HepG2 (cell line): ENCODE measurements at regions not wholly inside any gene's neighbourhood (a gene's known extent, or its start where the extent isn't known, plus 50 kb on each side); places are given as distances from the start of the nearest gene placed in this dataset.

Source experiments
- ARNTL ChIP-seq: sonication (generic); formaldehyde crosslinking; IDR thresholded peaks from 2 replicates; pipeline ENCODE4 v1.4.0; 2020; ENCODE audit warnings: mild to moderate bottlenecking, missing genetic modification reagents
- EHMT2 ChIP-seq: fragments of 200-600 bp; sonication (generic); IDR thresholded peaks from 2 replicates; pipeline ENCODE4 v1.7.0; 2017; ENCODE audit warnings: antibody characterized with exemption, low read depth, low read length, borderline replicate concordance
- GTF2F1 ChIP-seq: fragments of 150-350 bp; IDR thresholded peaks from 2 replicates; pipeline ENCODE4 v1.6.1; 2014; ENCODE audit warnings: low read length
- MIER3 ChIP-seq: IDR thresholded peaks from 2 replicates; pipeline ENCODE4 v1.6.1; 2016; ENCODE audit warnings: missing compliant biosample characterization, borderline replicate concordance
- NFE2L1 ChIP-seq: sonication (generic); formaldehyde crosslinking; IDR thresholded peaks from 2 replicates; pipeline ENCODE4 v1.4.0; 2020; ENCODE audit warnings: missing genetic modification reagents, mild to moderate bottlenecking, borderline replicate concordance
- NRL ChIP-seq: sonication (generic); formaldehyde crosslinking; IDR thresholded peaks from 2 replicates; pipeline ENCODE4 v1.5.0; 2020; ENCODE audit warnings: missing genetic modification reagents, mild to moderate bottlenecking, moderate library complexity, borderline replicate concordance
- TCF7L2 ChIP-seq: IDR thresholded peaks from 2 replicates; pipeline ENCODE4 v1.6.1; 2011; ENCODE audit warnings: mild to moderate bottlenecking, low read depth, low read length, moderate library complexity
- TOPORS ChIP-seq: sonication (generic); formaldehyde crosslinking; IDR thresholded peaks from 2 replicates; pipeline ENCODE4 v1.8.0; 2023; ENCODE audit warnings: mild to moderate bottlenecking, missing genetic modification reagents
- ZNF44 ChIP-seq: sonication (generic); formaldehyde crosslinking; IDR thresholded peaks from 2 replicates; pipeline ENCODE4 v1.5.1; 2020; ENCODE audit warnings: mild to moderate bottlenecking, missing genetic modification reagents
- ZSCAN29 ChIP-seq: sonication (generic); formaldehyde crosslinking; conservative IDR thresholded peaks from 2 replicates; pipeline ENCODE4 v1.4.0; 2020; ENCODE audit warnings: mild to moderate bottlenecking, missing genetic modification reagents
- TF ChIP-seq, protein P1 (sequence below): sonication (generic); formaldehyde crosslinking; IDR thresholded peaks from 2 replicates; pipeline ENCODE4 v1.5.0; 2020; ENCODE audit warnings: mild to moderate bottlenecking, missing genetic modification reagents
- TF ChIP-seq, protein P2 (sequence below): sonication (generic); formaldehyde crosslinking; IDR thresholded peaks from 2 replicates; pipeline ENCODE4 v1.8.1; 2023; ENCODE audit warnings: missing genetic modification reagents, inconsistent platforms, borderline replicate concordance
- TF ChIP-seq, protein P3 (sequence below): sonication (generic); formaldehyde crosslinking; IDR thresholded peaks from 2 replicates; pipeline ENCODE4 v1.8.0; 2022; ENCODE audit warnings: missing genetic modification reagents, low read depth, mild to moderate bottlenecking, borderline replicate concordance
- TF ChIP-seq, protein P4 (sequence below): sonication (generic); formaldehyde crosslinking; IDR thresholded peaks from 2 replicates; pipeline ENCODE4 v1.4.0; 2020; ENCODE audit warnings: mild to moderate bottlenecking, low read depth, missing genetic modification reagents
- TF ChIP-seq, protein P5 (sequence below): sonication (generic); formaldehyde crosslinking; IDR thresholded peaks from 2 replicates; pipeline ENCODE4 v1.4.0; 2020; ENCODE audit warnings: missing genetic modification reagents, borderline replicate concordance
- TF ChIP-seq, protein P6 (sequence below): sonication (generic); formaldehyde crosslinking; IDR thresholded peaks from 2 replicates; pipeline ENCODE4 v1.5.1; 2020; ENCODE audit warnings: mild to moderate bottlenecking, moderate library complexity, missing genetic modification reagents

DNA sequence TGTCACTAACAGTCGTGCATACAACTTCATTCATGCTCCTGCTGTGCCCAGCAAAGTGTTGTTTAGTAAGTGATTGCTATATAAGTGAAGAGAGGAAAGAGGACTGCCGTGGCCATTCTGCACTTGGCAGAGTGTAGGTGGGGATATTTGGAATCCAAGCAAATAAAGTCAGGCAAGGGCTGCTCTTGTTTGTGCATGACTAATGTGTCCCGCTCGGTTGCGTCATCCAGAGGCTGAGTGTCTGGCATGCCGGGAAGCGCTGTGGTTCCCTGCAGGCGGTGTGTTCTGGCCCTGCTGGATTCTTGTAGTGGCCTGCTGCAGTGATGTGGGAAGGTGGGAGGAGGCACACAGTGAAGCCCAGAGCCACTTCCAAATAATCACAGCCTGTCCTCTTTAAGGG, 136.9 kb upstream of the ANKH start (continued):
- TF ChIP-seq, protein P1, sequence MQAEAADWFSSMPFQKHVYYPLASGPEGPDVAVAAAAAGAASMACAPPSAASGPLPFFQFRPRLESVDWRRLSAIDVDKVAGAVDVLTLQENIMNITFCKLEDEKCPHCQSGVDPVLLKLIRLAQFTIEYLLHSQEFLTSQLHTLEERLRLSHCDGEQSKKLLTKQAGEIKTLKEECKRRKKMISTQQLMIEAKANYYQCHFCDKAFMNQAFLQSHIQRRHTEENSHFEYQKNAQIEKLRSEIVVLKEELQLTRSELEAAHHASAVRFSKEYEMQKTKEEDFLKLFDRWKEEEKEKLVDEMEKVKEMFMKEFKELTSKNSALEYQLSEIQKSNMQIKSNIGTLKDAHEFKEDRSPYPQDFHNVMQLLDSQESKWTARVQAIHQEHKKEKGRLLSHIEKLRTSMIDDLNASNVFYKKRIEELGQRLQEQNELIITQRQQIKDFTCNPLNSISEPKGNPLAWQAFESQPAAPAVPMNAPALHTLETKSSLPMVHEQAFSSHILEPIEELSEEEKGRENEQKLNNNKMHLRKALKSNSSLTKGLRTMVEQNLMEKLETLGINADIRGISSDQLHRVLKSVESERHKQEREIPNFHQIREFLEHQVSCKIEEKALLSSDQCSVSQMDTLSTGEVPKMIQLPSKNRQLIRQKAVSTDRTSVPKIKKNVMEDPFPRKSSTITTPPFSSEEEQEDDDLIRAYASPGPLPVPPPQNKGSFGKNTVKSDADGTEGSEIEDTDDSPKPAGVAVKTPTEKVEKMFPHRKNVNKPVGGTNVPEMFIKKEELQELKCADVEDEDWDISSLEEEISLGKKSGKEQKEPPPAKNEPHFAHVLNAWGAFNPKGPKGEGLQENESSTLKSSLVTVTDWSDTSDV (CRISPR knock-in tag) = no peak
- TF ChIP-seq, protein P2, sequence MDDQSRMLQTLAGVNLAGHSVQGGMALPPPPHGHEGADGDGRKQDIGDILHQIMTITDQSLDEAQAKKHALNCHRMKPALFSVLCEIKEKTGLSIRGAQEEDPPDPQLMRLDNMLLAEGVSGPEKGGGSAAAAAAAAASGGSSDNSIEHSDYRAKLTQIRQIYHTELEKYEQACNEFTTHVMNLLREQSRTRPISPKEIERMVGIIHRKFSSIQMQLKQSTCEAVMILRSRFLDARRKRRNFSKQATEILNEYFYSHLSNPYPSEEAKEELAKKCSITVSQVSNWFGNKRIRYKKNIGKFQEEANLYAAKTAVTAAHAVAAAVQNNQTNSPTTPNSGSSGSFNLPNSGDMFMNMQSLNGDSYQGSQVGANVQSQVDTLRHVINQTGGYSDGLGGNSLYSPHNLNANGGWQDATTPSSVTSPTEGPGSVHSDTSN = no peak
- no peak for TF ChIP-seq TCF7L2
- TF ChIP-seq ZSCAN29 (CRISPR knock-in tag) = no peak
- TF ChIP-seq, protein P3, sequence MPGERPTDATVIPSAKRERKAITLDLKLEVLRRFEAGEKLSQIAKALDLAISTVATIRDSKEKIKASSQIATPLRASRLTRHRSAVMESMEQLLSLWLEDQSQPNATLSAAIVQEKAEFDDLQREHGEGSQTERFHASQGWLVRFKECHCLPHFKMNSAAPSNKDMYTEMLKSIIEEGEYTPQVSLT (CRISPR knock-in tag) = no peak
- TF ChIP-seq, protein P4, sequence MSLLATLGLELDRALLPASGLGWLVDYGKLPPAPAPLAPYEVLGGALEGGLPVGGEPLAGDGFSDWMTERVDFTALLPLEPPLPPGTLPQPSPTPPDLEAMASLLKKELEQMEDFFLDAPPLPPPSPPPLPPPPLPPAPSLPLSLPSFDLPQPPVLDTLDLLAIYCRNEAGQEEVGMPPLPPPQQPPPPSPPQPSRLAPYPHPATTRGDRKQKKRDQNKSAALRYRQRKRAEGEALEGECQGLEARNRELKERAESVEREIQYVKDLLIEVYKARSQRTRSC = no peak
- TF ChIP-seq, protein P5, sequence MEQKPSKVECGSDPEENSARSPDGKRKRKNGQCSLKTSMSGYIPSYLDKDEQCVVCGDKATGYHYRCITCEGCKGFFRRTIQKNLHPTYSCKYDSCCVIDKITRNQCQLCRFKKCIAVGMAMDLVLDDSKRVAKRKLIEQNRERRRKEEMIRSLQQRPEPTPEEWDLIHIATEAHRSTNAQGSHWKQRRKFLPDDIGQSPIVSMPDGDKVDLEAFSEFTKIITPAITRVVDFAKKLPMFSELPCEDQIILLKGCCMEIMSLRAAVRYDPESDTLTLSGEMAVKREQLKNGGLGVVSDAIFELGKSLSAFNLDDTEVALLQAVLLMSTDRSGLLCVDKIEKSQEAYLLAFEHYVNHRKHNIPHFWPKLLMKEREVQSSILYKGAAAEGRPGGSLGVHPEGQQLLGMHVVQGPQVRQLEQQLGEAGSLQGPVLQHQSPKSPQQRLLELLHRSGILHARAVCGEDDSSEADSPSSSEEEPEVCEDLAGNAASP (CRISPR knock-in tag) = peak; percentile 89; the same call in 1 of the 2 replicates
- TF ChIP-seq NFE2L1 (CRISPR knock-in tag) = no peak
- TF ChIP-seq, protein P6, sequence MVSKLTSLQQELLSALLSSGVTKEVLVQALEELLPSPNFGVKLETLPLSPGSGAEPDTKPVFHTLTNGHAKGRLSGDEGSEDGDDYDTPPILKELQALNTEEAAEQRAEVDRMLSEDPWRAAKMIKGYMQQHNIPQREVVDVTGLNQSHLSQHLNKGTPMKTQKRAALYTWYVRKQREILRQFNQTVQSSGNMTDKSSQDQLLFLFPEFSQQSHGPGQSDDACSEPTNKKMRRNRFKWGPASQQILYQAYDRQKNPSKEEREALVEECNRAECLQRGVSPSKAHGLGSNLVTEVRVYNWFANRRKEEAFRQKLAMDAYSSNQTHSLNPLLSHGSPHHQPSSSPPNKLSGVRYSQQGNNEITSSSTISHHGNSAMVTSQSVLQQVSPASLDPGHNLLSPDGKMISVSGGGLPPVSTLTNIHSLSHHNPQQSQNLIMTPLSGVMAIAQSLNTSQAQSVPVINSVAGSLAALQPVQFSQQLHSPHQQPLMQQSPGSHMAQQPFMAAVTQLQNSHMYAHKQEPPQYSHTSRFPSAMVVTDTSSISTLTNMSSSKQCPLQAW (CRISPR knock-in tag) = peak; percentile 78
- no peak for TF ChIP-seq GTF2F1
- TF ChIP-seq EHMT2 = no peak; the same call in 1 of the 2 replicates
- no peak for TF ChIP-seq TOPORS (CRISPR knock-in tag)
- no peak for TF ChIP-seq NRL (CRISPR knock-in tag)
- TF ChIP-seq MIER3 (CRISPR knock-in tag) = peak; percentile 97
- TF ChIP-seq ARNTL = peak; percentile 47; the same call in 1 of the 2 replicates
- no peak for TF ChIP-seq ZNF44
